LNCaP clone FGC (cell line): ENCODE measurements at regions not wholly inside any gene's neighbourhood (a gene's known extent, or its start where the extent isn't known, plus 50 kb on each side); places are given as distances from the start of the nearest gene placed in this dataset.

Source experiments
- DNase-seq: peaks from one replicate; pipeline ENCODE4 v3.0.0-alpha.2; 2011; ENCODE audit warnings: low read depth
- H3K4me3 ChIP-seq: 2 replicates; pipeline ENCODE4 v1.5.1; 2011; ENCODE audit warnings: mild to moderate bottlenecking, low read depth, low read length, control low read depth
- CTCF ChIP-seq: IDR thresholded peaks from 2 replicates; pipeline ENCODE4 v1.5.1; 2012; ENCODE audit warnings: mild to moderate bottlenecking; ENCODE audit not compliant: control insufficient read depth, insufficient read depth; ENCODE audit errors: extremely low read depth

- no peak overlapping the region for H3K4me3 ChIP-seq
- TF ChIP-seq CTCF: no peak
- DNase-seq: no peak
These were observed 73.8 kb downstream of the RTP5 start for GRCh38 chr2:241943209-241943850.

GRCh38 chr2:241943961-241944575 is 74.5 kb downstream of the RTP5 start:
- no peak for TF ChIP-seq CTCF
- no peak overlapping the region for H3K4me3 ChIP-seq
- no peak for DNase-seq

- DNase-seq: no peak
- H3K4me3 ChIP-seq: no peak overlapping the region
- TF ChIP-seq CTCF: no peak
These were observed 75.3 kb downstream of the RTP5 start for GRCh38 chr2:241944821-241945220.

GRCh38 chr2:241945311-241945710 is 75.8 kb downstream of the RTP5 start:
- TF ChIP-seq CTCF: no peak
- no peak overlapping the region for H3K4me3 ChIP-seq

GRCh38 chr2:241945803-241946202 is 76.3 kb downstream of the RTP5 start:
- H3K4me3 ChIP-seq: no peak overlapping the region
- TF ChIP-seq CTCF: no peak
- no peak for DNase-seq

More at GRCh38 chr2:241945311-241945710, 75.8 kb downstream of the RTP5 start:
- no peak for DNase-seq

- no peak for TF ChIP-seq CTCF
- DNase-seq: no peak
- H3K4me3 ChIP-seq: no peak overlapping the region
These were observed 76.9 kb downstream of the RTP5 start for GRCh38 chr2:241946306-241947003.
